HG02885 (cell line): ENCODE measurements at regions not wholly inside any gene's neighbourhood (a gene's known extent, or its start where the extent isn't known, plus 50 kb on each side); places are given as distances from the start of the nearest gene placed in this dataset.

Experiments used
- ATAC-seq: cut with Tn5 transposase; IDR thresholded peaks from one replicate; pipeline ENCODE4 v1.9.1; 2021; ENCODE audit warnings: mild to moderate bottlenecking; ENCODE audit not compliant: unreplicated experiment, poor library complexity

DNA sequence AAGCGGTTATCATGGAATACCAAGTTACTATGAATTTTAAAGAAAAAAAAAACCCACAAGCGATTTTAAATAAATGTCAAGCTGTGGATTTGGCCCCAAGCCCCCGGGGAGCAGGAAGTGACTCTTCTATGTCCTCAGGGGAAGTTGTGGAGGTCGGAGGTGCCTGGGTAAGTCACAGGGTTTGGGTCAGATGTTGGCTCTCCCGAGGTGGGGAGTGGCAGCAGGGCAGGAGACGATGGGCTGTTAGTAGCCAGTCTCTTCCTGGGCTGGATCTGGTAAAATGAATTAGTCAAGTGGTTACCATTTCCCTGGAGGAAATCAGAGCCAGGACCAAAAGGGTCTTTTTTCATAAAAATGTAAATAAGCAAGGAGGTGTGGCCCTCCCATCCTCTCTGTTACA, 316.7 kb downstream of the TLE3 start:
- ATAC-seq = no peak

DNA sequence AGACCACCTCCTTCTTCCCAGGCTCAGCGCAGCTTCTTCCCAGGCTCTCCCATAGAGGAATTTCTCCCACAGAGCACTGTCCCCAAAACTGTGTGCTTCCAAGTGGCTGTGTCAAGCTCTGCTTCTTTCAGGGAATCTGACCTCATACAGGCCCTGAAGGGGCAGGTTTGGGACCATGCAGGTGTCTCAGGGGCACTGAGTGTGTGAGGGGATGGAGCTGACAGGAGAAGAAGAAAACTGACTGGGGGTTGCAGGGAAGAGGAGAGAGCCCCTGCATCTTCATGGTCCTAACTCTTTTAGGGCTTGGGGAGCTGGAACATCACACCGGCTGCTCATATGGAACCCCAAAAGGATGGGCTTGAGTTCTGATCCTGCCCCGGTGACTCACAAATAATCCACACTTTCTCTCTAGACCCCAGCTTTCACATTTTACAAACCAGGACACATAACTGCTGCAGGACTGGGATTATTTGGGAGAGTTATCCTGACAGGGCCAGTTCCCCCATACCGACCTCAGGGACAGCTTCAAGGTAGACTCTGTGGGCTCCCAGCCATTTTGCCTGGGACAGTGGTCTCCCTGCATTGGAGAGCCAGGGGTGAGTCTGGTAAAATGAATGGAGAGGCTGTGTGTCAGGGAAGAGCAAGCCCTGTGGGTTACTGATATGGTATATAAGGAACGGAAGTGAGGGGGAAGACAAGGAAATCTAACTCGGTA, 316.1 kb downstream of the TLE3 start:
- no peak for ATAC-seq

DNA sequence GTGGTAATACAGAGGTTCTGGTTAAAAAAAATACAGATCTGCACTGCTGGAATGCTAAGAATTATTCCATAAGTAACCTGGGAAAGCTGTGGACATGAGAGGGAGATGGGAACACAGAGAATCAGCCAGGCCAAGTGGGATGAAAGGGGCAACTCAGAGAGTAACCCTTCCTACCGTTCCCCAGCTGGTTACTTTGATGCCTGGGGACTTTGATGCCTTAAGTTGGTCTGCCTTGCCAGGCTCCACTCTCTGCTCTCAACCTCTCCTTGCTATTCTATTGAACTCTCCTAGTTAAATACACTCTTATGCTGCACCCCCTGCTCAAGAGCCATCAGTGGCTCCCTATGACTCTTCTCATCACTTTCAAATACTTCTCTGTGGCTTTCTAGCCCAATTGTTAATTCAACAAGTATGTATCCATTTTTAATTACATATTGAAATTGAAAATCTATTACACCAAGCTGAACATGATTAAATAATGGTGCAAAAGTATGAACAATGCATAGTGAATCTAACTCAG, 315.5 kb downstream of the TLE3 start:
- no peak for ATAC-seq

DNA sequence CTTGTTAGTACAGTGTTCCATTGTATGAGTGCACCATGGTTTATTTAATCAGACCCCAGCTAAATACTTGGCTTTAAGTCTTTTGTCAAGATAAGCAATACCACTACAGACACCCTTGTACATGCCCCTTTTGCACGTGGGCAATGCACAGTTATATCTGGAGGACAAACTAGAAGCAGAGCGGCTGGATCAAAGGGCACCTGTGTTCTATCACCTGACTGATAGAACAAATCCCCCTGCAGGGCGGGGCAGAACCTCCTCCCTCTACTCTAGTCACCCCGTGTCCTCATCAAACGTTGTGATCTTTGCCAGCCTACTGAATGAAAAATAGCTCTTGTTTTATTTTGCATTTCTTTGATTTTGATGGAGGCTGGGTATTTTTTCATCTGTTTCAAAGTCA, 314.9 kb downstream of the TLE3 start:
- ATAC-seq = no peak

DNA sequence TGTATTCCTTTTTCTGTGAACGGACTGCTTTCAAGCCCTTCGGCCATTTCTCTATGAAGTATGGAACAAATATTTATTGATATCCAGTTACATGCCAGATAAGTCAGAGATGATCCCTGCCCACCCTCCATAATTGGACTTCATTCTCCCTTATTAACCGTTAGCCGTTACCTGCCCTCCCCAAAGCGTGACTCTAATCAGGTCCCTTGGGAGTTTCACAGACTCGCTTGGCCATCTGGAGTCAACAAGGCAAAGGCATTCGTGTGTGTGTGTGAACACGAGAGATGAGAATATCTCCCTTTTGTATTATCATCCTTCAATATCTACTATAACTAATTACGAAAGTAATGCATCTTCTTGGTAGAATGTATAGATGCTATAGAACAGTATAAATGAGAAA, 314.5 kb downstream of the TLE3 start:
- ATAC-seq = no peak

DNA sequence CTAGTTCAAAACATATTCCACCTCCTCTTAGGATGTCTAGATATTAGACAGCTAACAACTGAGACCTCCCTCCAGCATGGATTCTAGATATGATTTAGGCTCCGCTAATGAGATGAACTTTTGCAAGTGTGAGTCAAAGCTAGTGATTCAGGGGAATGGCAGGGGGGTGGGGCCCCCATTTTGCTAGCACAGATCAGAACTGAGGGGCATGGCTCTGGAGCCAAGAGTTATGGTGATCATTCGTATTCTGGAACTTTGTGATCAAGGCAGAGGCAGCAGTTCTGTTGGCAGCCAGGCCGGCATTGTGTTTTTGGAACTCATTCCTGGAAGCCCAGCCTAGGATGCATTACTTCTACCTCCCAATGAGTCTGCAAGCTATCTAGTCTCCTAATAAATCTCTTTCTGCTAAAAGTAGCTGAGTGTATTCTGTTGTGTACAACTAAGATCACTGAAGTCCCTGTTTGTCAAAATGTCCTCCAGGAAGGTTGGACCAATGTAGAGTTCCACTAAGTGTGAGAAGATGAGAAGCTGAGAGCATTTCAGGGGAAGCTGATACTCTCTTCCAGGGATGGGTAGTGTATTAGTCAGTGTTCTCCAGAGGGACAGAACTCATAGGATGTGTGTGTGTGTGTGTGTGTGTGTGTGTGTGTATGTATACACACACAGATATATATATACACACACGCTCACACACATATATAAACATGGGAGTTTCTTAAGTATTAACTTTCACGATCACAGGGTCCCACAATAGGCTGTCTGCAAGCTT, 312.7 kb downstream of the TLE3 start:
- no peak for ATAC-seq

DNA sequence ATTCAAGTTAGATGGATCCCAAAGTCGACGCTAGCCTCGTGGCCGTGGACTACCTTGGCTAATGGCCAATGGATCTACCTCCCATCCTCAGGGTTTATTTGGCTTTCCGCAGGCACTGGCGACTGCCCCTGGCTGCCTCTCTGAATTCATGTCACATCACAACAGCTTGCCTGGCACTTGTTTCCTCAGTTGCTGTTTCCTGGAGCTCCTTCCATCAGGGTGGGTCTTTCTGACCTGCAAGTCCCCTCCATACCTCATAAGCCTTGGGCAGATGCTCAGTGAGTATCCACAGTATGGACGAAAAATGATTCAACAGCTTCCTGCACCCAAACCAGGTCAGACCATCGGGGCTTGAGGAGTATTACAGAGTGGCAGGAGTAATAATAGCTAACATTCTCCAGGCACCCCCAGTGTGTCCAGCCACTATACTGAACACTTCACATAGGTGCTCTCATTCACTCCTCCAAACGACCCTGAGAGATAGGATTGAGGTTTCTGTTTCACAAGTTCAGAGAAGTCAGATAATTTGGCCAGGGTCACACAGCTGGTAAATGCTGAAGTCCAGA, 311.5 kb downstream of the TLE3 start:
- ATAC-seq = no peak

DNA sequence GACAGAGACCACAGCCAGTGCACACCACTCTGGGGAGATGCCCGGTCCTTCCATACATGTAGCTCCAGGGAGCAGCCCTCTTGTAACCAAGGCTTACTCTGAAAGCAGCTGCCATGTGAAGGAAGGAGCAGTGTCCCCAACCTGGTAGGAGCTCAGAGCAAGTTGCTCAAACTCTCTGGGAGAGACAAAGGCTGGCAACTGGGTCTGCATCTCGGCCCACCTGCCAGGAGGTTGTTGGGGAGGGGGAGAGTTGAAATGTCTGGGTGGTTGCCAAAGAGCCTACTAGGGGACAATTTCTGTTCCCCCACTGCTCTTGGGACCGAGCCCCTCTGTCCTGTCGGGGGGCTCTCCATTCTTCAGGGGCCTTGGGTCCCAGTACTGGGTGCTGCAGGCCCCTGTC, 309.9 kb downstream of the TLE3 start:
- no peak for ATAC-seq

DNA sequence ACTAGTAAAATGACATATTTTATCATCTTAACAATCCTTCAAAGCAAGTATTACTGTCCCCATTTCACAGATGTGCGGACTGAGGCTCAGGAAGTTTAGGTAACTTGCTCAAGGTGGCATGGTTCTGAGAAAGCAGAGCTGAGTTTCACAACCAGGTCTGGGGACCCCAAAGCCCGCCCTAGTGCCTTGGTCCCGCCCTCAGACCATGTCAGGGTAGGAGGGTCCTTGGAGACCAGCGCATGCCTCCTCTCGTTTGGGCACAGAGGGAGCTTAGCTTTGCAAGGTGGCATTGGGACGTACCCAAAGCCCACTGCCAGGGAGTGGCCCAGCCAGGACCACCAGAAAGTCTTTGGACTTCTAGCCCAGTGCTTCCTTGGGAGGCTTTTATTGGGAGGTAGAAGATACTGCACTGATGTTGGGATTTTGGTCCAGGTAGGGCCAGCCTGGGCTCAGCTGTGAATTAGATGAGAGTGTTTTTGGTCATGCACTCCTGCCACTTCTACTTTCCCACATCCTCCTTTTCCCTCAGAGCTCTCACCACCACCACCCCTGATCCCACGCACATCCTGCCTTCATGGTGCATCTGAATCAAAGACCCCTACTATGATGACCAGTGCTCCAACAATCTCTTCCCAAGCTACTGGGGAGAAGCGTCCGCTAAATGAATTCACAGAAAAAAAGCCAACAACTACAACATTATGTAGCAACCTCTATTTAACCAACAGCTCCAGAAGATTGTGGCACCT, 307.9 kb downstream of the TLE3 start:
- ATAC-seq = no peak

DNA sequence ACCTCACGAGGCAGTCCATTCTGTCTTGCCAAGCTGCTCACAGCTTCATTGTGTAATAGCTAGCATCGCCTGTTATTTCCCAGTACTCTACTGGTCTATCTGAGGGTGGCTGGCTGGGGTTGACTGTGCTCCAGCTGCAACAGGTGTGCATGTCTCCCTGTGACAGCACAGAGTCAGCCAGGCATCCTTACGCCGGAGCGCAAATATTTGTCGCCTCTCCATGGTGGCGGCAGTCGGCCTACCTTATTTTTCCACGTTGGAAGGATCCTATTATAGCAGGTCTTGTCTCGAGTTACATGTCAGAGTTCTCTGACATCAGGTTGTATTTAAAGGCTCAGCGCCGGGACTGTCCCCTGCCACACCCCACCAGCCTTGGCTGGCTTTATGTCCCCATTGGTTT, 307.1 kb downstream of the TLE3 start:
- ATAC-seq = no peak

DNA sequence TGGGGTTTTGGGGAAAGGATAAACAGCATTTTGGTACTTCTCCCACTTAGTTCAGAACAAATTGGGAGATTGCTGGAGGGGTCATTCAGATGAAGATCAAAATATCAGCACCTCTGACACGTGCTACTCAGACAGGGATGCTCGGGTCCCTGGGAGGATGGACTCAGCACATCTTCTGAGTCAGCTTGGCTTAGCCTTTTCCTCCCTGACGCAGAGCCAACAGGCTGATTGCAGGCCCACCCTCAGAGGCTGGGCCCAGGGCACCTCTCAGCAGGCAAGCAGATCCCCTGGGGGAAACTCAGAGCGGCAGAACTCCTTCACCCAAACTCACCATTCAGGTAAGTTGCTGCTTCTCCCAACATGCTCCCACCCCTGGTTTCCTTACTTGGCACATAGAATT, 304.9 kb downstream of the TLE3 start:
- no peak for ATAC-seq

DNA sequence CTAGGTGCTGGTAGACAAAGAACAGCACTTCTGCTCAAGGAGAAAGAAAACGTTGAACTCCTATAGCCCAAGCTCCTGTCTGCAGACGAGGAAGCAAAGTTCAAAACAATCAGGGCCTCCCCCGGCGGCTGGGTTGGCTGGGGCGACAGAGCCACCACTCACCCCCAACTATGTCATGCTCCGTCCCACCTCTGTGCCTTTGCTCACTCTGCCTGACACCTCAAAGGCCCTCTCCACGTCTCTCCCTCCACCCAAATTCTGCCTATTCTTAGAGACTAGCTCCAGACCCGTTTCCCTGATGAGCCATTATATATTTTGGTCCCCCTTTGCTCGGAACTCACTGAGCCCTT, 304.3 kb downstream of the TLE3 start:
- no peak for ATAC-seq

DNA sequence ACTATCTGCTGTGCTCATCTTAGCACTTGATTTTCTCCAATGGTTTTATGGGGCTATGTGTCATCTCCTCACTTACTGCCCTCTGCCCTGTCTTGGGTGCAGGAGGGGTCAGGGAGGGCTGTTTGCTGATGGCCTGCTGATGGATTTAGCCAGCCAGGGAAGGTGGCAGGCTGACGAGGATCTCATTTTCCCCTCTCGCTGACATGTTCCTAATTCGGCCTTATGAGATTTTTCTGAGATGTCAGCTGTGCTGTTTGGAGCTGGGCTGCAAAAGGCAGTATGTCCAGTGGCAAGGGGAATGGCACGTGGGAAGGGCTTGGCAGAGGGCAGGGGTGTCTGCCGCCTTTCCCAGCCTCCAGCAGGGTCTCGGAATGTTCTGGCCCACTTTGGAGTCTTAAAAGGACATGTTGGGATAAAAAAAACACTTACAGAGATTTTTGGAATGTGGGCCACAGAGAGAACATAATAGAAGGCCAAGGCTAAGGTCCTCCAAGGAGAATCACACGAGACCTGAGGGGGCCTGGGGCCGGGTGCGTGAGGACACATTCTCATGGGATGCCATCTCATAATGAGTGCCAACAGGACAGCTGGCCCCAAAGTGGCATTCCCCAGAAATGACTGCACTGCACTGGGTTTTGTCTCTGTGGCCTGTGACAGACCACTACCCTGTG, 303.8 kb downstream of the TLE3 start:
- no peak for ATAC-seq

DNA sequence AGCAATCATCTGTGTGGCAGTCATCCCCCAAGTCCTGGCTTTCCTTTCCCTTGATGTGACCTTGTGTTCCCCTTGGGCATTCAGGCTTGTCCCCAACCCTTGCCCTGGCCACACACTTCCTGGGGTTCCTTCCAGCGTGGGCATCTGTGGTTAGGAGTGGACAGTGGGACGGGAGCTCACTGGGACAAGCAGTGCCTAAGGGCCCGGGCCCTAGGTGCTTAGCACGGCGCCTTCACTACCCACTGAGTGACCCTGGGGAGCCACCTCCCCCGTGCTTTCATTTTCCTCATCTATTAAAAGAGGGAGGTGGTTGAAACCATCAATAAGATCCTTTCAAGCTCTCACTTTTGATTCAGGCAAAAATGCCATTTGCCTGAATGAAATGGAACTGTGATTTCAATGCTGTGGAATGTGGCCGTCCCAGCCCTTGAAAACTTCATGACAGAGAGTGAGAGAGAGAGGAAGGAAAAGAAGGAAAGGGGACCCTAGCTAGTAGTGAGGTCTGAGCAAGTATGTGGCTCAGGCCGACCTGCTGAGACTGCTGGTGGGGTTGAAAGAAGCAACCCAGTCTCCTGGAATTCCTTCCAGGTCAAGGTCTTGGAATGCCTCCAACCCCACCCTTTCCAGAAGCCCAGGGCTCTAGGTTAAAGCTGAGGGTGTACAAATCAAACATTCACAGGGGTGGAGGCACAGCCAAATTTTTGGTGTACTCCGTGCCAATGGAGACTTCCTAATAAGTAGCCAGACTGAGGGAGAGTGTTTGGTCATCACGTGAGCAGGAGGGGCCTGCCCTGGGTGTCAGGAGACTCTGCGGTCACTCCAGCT, 302.9 kb downstream of the TLE3 start:
- no peak for ATAC-seq

DNA sequence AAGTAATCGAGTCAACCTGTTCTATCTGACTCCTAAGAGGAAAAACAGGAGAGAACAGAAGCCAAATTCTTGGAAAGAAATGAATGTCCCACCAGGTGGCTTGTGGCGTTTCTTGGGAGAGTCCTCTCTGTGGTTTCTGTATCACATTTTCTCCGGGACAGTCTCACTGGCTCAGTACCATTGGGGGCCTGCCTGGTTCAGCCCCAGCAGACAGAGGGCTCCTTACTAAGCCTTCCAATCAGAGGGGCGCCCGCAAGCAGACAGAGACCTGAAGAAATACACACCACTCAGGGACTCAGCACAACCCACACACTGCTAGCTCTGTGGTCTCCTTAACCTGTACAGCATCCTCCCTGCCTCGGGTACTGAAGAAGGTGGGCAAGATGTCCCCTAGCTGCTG, 302.1 kb downstream of the TLE3 start:
- no peak for ATAC-seq

DNA sequence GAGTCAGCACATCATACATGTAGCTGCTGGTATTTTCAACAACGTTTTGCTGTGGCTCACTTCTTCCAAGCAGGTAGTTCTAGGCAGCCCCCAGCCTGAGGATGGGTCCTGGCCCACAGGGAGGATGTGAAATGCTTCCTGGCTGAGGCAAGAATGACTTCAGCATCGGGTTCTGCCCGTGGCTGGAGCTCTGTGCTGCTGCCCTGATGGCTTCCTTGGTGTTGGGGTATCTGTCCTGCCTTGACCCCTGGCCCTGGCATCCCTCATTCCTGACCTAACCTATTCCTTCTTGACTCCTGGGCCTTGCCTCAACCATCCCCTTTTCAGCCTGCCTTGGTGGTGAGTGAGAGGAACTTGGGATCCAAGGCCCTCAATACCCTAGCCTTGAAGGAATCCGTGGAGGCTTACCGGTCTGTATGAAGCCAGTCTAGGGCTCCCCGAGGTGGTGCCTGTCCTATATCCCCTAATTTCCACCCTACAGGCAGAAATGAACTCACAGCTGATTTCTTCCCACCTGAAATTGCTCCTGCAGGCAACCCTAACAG, 300.6 kb downstream of the TLE3 start:
- no peak for ATAC-seq

DNA sequence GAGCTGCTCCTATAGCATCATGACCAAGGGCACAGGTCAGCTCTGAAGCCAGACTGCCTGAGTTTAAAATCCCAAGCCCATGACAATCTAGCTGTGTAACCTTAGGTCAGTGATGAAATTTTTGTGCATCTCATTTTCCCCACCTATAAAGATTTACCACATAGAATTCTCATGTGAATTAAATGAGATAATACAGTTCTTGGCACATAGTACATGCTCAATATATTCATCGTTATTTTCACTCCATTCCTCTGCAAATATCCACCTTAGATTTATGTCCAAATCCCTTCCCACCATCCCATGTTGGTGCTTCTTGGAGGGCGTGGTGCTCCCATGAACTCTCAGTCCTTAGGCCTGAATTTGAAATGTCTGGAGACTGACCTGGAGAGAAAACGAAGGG, 300.1 kb downstream of the TLE3 start:
- no peak for ATAC-seq

DNA sequence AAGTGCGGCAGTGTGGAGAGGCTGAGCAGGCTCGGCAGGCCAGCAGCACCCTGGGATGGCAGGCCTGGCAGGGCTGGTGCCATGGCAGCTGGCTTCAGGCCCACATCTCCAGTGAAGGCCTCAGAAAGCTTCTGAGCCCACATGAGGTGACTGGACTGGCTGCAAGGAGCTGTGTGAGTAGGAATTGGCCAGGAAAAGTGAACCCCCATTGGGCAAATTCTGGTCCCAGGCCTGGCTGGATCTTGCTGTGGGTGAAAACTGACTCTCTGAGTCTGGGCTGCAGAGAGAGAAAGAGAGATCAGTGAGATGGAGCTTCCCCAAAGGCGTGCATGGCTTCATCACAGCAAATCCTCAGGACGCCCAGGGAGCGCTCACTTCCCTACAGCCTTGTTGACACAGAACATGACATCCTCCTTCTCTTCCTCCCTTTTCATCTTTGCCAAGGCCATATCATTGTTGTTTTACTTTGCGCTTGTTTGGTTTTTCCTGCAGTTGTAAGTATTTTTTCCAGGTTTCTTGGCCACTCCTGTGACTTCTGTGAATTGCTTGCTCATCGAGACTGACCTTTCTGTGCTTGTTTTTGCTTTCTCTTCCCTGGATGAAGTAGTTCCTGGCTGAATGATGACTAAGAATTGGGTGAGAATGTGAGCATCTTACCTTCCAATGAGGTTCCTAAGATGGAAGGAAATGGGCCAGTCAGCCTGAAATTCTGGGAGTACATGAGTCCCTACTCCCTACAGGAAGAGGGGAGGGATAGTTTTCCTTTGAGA, 299.1 kb downstream of the TLE3 start:
- no peak for ATAC-seq

DNA sequence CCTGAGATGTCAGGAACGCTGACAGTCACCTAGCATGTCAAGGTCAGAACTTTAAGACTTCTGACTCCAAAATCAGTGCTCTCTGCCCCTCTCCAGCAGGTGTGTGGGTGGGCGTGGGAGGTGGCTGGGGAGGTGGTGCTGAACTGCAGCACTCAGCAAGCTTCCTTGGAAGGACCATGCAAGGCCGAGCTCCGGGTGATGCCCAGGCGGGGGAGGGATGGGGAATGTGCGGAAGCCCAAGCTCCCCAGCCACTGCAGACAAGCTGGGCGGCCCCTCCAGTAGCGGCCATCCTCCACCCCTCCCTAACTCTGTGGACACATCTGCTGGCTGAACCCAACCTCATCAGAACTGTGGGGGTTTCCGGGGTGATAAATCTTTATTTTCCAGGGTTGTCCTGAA, 296.6 kb downstream of the TLE3 start:
- ATAC-seq = no peak
